CD8-positive, alpha-beta memory T cell (primary cell): ENCODE measurements at regions not wholly inside any gene's neighbourhood (a gene's known extent, or its start where the extent isn't known, plus 50 kb on each side); places are given as distances from the start of the nearest gene placed in this dataset.
"Not testable (repeated sequence)": the region's sequence is repeated elsewhere in the genome, so short reads cannot be mapped to it uniquely, and the experiment has no call there.

Experiments used
- CTCF ChIA-PET: fragments of 350-600 bp; sonication (Branson Sonifier 250); formaldehyde crosslinking; loops from one replicate; lab custom pipeline; 2021; ENCODE audit warnings: antibody characterized with exemption; lab: Charles Lee
- POLR2A ChIA-PET: fragments of 350-600 bp; sonication (Branson Sonifier 250); formaldehyde crosslinking; loops from one replicate; lab custom pipeline; 2021; ENCODE audit warnings: antibody characterized with exemption; lab: Charles Lee
- DNase-seq, 5 donors: peaks; one replicate each; pipeline versions ENCODE4 v3.0.0 to v3.0.0-alpha.2; 2020 to 2022; ENCODE audit warnings: mixed read lengths in 1 of 5
- H3K27ac ChIP-seq: one replicate; pipeline ENCODE4 v1.7.0; 2013; ENCODE audit warnings: low read depth, mild to moderate bottlenecking, low read length, moderate library complexity
- H3K27me3 ChIP-seq: 2 replicates; pipeline ENCODE4 v1.7.0; 2013; ENCODE audit warnings: low read length, mild to moderate bottlenecking; ENCODE audit not compliant: insufficient read depth, poor library complexity, severe bottlenecking
- H3K36me3 ChIP-seq: 2 replicates; pipeline ENCODE4 v1.7.0; 2013; ENCODE audit warnings: mild to moderate bottlenecking, low read length, moderate library complexity; ENCODE audit not compliant: insufficient read depth
- H3K4me1 ChIP-seq: 2 replicates; pipeline ENCODE4 v1.7.0; 2013; ENCODE audit warnings: mild to moderate bottlenecking, low read length, moderate library complexity; ENCODE audit not compliant: insufficient read depth
- H3K4me3 ChIP-seq: 2 replicates; pipeline ENCODE4 v1.7.0; 2013; ENCODE audit warnings: mild to moderate bottlenecking, low read length
- H3K9me3 ChIP-seq: 2 replicates; pipeline ENCODE4 v1.7.0; 2013; ENCODE audit warnings: mild to moderate bottlenecking, low read length
- H3K27ac Mint-ChIP-seq, 8 donors: one replicate each; pipeline ENCODE4 v1.8.0; 2020 to 2021; ENCODE audit warnings: mixed read lengths in 8 of 8, mild to moderate bottlenecking in 6 of 8, inconsistent platforms in 3 of 8, moderate library complexity in 3 of 8
- H3K27me3 Mint-ChIP-seq, 2 donors: one replicate each; pipeline ENCODE4 v1.8.0; 2020 to 2021; ENCODE audit warnings: mixed read lengths in 2 of 2, mild to moderate bottlenecking in 1 of 2, moderate library complexity in 1 of 2
- H3K36me3 Mint-ChIP-seq, 3 donors: one replicate each; pipeline ENCODE4 v1.8.0; 2020 to 2021; ENCODE audit warnings: mixed read lengths in 3 of 3, inconsistent platforms in 1 of 3, mild to moderate bottlenecking in 1 of 3
- H3K4me1 Mint-ChIP-seq, 3 donors: one replicate each; pipeline ENCODE4 v1.8.0; 2020 to 2021; ENCODE audit warnings: mixed read lengths in 3 of 3, inconsistent platforms in 1 of 3, mild to moderate bottlenecking in 1 of 3
- H3K4me3 Mint-ChIP-seq, 7 donors: one replicate each; pipeline ENCODE4 v1.8.0; 2020 to 2021; ENCODE audit warnings: mixed read lengths in 7 of 7, mild to moderate bottlenecking in 6 of 7, moderate library complexity in 4 of 7, inconsistent platforms in 2 of 7
- H3K9me3 Mint-ChIP-seq, 5 donors: one replicate each; pipeline ENCODE4 v1.8.0; 2020 to 2022; ENCODE audit warnings: mixed read lengths in 5 of 5, mild to moderate bottlenecking in 3 of 5, moderate library complexity in 2 of 5, inconsistent platforms in 1 of 5

DNA sequence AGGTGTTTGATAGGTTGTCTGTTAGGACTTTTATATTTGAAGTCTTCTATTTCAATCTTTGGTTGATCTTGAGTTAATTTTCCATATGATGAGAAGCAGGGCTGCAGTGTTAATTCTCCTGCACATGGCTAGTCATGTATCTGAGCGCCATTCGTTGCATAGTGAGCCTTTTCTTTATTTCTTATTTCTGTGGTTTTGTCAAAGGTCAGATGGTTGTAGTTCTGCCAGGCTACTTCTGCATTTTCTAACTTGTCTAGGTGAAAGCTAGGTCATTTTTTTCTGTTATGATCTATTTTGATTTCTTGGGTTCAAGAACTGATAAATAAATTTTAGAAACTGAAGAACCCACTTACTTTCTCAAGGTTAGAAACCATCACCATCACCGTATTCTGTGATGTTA, 56.7 kb downstream of the CCDC74A start:
- Histone ChIP-seq H3K4me1 (no peaks in the 10 kb centered on the region), H3K9me3 (no peaks in the 10 kb centered on the region), H3K27ac (no peak overlapping the region), H3K4me3 (no peak overlapping the region), H3K36me3 (no peaks in the 10 kb centered on the region), H3K27me3 (no peaks in the 10 kb centered on the region)
- CTCF ChIA-PET = no interaction called here
- Mint-ChIP-seq H3K27me3 (peaks cover 23 to 75% of the 10 kb centered on the region in 2 donors), H3K27ac (no peak overlapping the region), H3K4me3 (no peak overlapping the region), H3K9me3 (peaks cover 0 to 1% (median 0%) of the 10 kb centered on the region in 5 donors), H3K36me3 (no peaks in the 10 kb centered on the region), H3K4me1 (no peaks in the 10 kb centered on the region)
- POLR2A ChIA-PET = no interaction called here
- DNase-seq = no peak

- Histone ChIP-seq H3K36me3 (no peaks in the 10 kb centered on the region), H3K4me1 (no peaks in the 10 kb centered on the region), H3K9me3 (no peaks in the 10 kb centered on the region), H3K27ac (no peak overlapping the region), H3K27me3 (no peaks in the 10 kb centered on the region), H3K4me3 (no peak overlapping the region)
- DNase-seq = no peak
- ChIA-PET POLR2A (no interaction called here), CTCF (no interaction called here)
- Mint-ChIP-seq H3K4me1 (no peaks in the 10 kb centered on the region), H3K36me3 (no peaks in the 10 kb centered on the region), H3K27ac (no peak overlapping the region), H3K9me3 (peaks cover 0 to 1% (median 0%) of the 10 kb centered on the region in 5 donors), H3K4me3 (no peak overlapping the region), H3K27me3 (peaks cover 18 to 72% of the 10 kb centered on the region in 2 donors)
These were observed 57.3 kb downstream of the CCDC74A start for GRCh38 chr2:131584940-131585339.

DNA sequence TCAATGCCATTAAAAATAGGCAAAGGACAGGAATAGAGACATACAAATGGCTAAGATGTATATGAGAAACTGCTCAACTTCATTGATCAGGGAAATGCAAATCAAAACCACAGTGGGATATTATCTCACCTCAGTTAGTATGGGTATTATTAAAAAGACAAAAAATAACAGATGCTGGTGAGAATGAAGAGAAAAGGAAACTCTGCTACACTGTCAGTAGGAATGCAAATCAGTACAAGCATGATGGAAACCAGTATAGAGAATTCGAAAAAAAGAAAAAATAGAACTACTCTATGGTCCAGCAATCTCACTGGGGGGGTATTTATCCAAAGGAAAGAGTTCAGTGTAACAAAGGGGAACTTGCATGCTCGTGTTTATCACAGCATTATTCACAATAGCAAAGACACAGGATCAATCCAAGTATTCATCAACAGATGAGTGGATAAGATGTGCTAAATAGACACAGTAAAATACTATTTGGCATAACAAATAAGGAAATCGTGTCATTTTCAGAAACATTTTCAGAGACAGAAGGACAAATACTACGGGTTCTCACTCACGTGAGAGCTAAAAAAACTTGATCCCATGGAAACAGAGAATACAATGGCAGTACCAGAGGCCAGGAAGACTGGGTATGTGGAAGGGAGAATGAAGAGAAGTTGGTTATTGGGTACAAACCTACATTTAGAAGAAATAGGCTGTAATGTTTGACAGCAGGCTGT, 60.6 kb downstream of the CCDC74A start:
- no peak overlapping the region for H3K4me3 ChIP-seq
- ChIA-PET CTCF (no interaction called here), POLR2A (no interaction called here)
- H3K36me3 ChIP-seq = no peaks in the 10 kb centered on the region
- no peak overlapping the region for H3K27ac ChIP-seq
- H3K4me1 ChIP-seq = no peaks in the 10 kb centered on the region
- H3K27me3 Mint-ChIP-seq = peaks cover 8 to 54% of the 10 kb centered on the region in 2 donors
- no peaks in the 10 kb centered on the region for H3K9me3 Mint-ChIP-seq
- no peaks in the 10 kb centered on the region for H3K27me3 ChIP-seq
- H3K36me3 Mint-ChIP-seq = no peaks in the 10 kb centered on the region
- no peak overlapping the region for H3K4me3 Mint-ChIP-seq
- no peaks in the 10 kb centered on the region for H3K9me3 ChIP-seq
- no peak overlapping the region for H3K27ac Mint-ChIP-seq
- no peak for DNase-seq
- no peaks in the 10 kb centered on the region for H3K4me1 Mint-ChIP-seq

DNA sequence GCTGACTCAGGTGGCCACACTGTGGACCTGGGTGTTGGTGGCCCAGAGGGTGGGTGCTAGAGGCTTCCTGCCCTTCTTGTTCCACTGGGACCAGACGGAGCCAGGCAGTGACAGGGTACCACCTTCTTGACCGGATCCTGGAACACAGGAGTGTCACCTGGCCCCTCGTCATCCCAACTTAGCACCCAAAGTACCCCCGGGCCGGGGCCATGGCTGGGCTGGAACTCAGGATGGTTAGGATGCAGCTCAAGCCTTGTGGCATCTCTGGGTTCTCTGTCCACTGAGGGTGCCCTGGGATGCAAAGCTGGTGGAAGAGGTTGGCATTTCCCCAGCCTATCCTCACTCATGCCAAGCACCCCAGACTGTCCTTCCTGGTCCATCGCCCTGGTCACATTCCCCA, 61.4 kb downstream of the CCDC74A start:
- H3K27ac ChIP-seq, H3K27ac Mint-ChIP-seq, POLR2A ChIA-PET, DNase-seq, H3K4me3 Mint-ChIP-seq, H3K4me1 ChIP-seq, H3K36me3 ChIP-seq, CTCF ChIA-PET, H3K36me3 Mint-ChIP-seq, H3K4me1 Mint-ChIP-seq, H3K4me3 ChIP-seq, H3K27me3 ChIP-seq, H3K9me3 ChIP-seq, H3K9me3 Mint-ChIP-seq: not testable (repeated sequence)
- H3K27me3 Mint-ChIP-seq = peaks cover 2 to 46% of the 10 kb centered on the region in 2 donors

DNA sequence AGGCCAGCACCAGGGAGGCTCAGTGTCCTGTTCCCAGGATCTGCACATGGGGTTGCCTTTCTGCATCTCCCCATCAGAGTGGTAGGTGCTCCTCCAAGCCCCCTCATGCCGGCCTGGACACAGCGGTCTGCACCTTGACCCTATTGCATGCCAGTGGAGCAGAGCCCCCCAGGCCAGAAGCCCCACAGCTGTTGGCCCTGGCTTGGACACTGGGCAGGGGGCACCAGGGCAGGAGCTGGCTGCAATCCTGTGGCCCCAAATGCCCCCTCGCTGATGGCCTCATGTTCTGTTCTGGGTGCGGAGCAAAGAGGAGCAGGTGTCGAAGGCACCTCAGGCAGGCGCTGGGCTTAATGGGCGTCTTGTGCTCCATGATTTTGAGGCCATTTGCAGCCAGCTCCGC, 62.7 kb downstream of the CCDC74A start:
- Mint-ChIP-seq H3K27me3 (peaks cover 2 to 42% of the 10 kb centered on the region in 2 donors), H3K36me3 (no peaks in the 10 kb centered on the region), H3K9me3 (no peaks in the 10 kb centered on the region), H3K4me1 (no peaks in the 10 kb centered on the region), H3K27ac (peak overlapping the region in 1 of 8 donors; percentile 60), H3K4me3 (no peak overlapping the region)
- H3K9me3 ChIP-seq = no peaks in the 10 kb centered on the region
- no peak overlapping the region for H3K27ac ChIP-seq
- ChIA-PET POLR2A (no interaction called here), CTCF (no interaction called here)
- no peaks in the 10 kb centered on the region for H3K36me3 ChIP-seq
- no peaks in the 10 kb centered on the region for H3K4me1 ChIP-seq
- no peak for DNase-seq
- no peaks in the 10 kb centered on the region for H3K27me3 ChIP-seq
- no peak overlapping the region for H3K4me3 ChIP-seq

DNA sequence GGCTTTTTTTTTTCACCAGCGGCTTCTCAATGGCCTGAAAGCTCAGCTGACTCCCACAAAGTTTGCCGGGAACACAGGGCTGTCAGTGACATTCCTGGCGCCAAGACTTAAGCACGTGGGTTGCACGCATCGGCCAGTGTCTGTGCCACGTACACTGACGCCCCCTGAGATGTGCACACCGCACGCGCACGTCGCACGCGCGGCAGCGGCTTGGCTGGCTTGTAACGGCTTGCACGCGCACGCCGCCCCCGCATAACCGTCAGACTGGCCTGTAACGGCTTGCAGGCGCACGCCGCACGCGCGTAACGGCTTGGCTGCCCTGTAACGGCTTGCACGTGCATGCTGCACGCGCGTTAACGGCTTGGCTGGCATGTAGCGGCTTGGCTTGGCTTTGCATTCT, 63.2 kb downstream of the CCDC74A start:
- ChIA-PET POLR2A (no interaction called here), CTCF (no interaction called here)
- H3K4me3 ChIP-seq = no peak overlapping the region
- no peaks in the 10 kb centered on the region for H3K9me3 Mint-ChIP-seq
- no peaks in the 10 kb centered on the region for H3K4me1 ChIP-seq
- no peaks in the 10 kb centered on the region for H3K9me3 ChIP-seq
- no peak for DNase-seq
- no peak overlapping the region for H3K27ac Mint-ChIP-seq
- H3K4me1 Mint-ChIP-seq = no peaks in the 10 kb centered on the region
- H3K36me3 ChIP-seq = no peaks in the 10 kb centered on the region
- no peak overlapping the region for H3K27ac ChIP-seq
- no peaks in the 10 kb centered on the region for H3K36me3 Mint-ChIP-seq
- no peaks in the 10 kb centered on the region for H3K27me3 ChIP-seq
- peaks cover 2 to 38% of the 10 kb centered on the region in 2 donors for H3K27me3 Mint-ChIP-seq
- H3K4me3 Mint-ChIP-seq = no peak overlapping the region

DNA sequence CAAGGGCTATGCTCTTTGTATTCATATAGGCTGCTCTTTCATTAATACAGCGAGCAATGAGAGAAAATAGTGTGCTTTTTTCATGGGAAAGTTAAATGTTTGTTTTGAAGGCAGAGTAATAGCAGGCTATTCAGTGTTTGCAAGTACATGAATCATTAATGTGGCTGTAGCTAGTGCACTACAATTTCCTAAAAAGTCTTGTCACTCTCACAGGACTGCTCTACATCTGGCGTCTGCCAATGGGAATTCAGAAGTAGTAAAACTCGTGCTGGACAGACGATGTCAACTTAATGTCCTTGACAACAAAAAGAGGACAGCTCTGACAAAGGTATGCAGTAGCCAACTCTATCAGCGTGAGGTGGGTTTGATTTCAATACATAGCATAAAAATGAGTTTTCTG, 68.9 kb downstream of the CCDC74A start:
- H3K4me1 ChIP-seq, DNase-seq: not testable (repeated sequence)

GRCh38 chr2:131602444-131602843, 74.8 kb downstream of the CCDC74A start:
- H3K9me3 ChIP-seq, H3K9me3 Mint-ChIP-seq, H3K27me3 ChIP-seq, H3K27ac Mint-ChIP-seq, POLR2A ChIA-PET, H3K36me3 ChIP-seq, H3K4me3 ChIP-seq, H3K36me3 Mint-ChIP-seq, CTCF ChIA-PET, H3K4me1 ChIP-seq, H3K4me3 Mint-ChIP-seq, DNase-seq, H3K27ac ChIP-seq, H3K4me1 Mint-ChIP-seq: not testable (repeated sequence)
- H3K27me3 Mint-ChIP-seq = peaks cover 4 to 31% of the 10 kb centered on the region in 2 donors

More for the DNA sequence above, 68.9 kb downstream of the CCDC74A start:
- H3K4me3 ChIP-seq, H3K27ac Mint-ChIP-seq, H3K4me1 Mint-ChIP-seq, H3K36me3 Mint-ChIP-seq, H3K9me3 Mint-ChIP-seq, H3K27me3 ChIP-seq, H3K27ac ChIP-seq, POLR2A ChIA-PET, H3K36me3 ChIP-seq, CTCF ChIA-PET, H3K9me3 ChIP-seq, H3K4me3 Mint-ChIP-seq: not testable (repeated sequence)
- peaks cover 0 to 31% of the 10 kb centered on the region in 2 donors for H3K27me3 Mint-ChIP-seq
